Peyer's patch (tissue), 4 donors: ENCODE measurements at regions not wholly inside any gene's neighbourhood (a gene's known extent, or its start where the extent isn't known, plus 50 kb on each side); places are given as distances from the start of the nearest gene placed in this dataset.

Experiments used
- CTCF ChIP-seq, 6 experiments: fragments of 450-650 bp in 4 of 6; fragments of 200-600 bp in 2 of 6; sonication (generic) in 1 of 6; IDR thresholded peaks; one replicate each; pipeline ENCODE4 v1.5.1; 2017 to 2019; ENCODE audit warnings: antibody characterized with exemption in 6 of 6, mild to moderate bottlenecking in 3 of 6, moderate library complexity in 1 of 6
- POLR2A ChIP-seq, 2 donors: fragments of 450-650 bp; IDR thresholded peaks; one replicate each; pipeline ENCODE4 v1.5.1; 2017; ENCODE audit warnings: antibody characterized with exemption in 2 of 2, mild to moderate bottlenecking in 2 of 2, moderate library complexity in 2 of 2

GRCh38 chr15:69570997-69571396 is 118.4 kb downstream of the RPLP1 start:
- TF ChIP-seq CTCF (IDR thresholded peaks at IDR 0.05) (no peak), POLR2A (IDR thresholded peaks at IDR 0.05) (no peak)
